GM23338 (cell line): ENCODE measurements at regions not wholly inside any gene's neighbourhood (a gene's known extent, or its start where the extent isn't known, plus 50 kb on each side); places are given as distances from the start of the nearest gene placed in this dataset.
A peak's percentile ranks its signal among the peaks of the same experiment; 100 is the strongest.

ENCODE experiments used
- ATAC-seq: fragments of 200-7000 bp; cut with Tn5 transposase; 3 replicates; pipeline ENCODE4 v1.9.1; 2020
- DNase-seq: peaks from one replicate; pipeline ENCODE4 v3.0.0-alpha.2; 2015; ENCODE audit warnings: low spot score
- H2AFZ ChIP-seq: fragments of 200-600 bp; sonication (generic); 2 replicates; pipeline ENCODE4 v1.8.0; 2016; ENCODE audit warnings: antibody characterized with exemption, mild to moderate bottlenecking, moderate library complexity
- H3F3A ChIP-seq: fragments of 200-600 bp; sonication (generic); replicated peaks from 2 replicates; pipeline ENCODE4 v1.8.0; 2017; ENCODE audit warnings: antibody characterized with exemption, mixed run types, low read depth
- H3K27ac ChIP-seq: fragments of 200-600 bp; sonication (generic); 2 replicates; pipeline ENCODE4 v1.6.1; 2016; ENCODE audit warnings: low read depth
- H3K27me3 ChIP-seq: fragments of 200-600 bp; sonication (generic); 2 replicates; pipeline ENCODE4 v1.8.0; 2016; ENCODE audit warnings: mild to moderate bottlenecking, mixed run types, moderate library complexity; ENCODE audit not compliant: insufficient read depth
- H3K36me3 ChIP-seq: fragments of 200-600 bp; sonication (generic); 2 replicates; pipeline ENCODE4 v1.8.0; 2016; ENCODE audit warnings: mild to moderate bottlenecking; ENCODE audit not compliant: insufficient read depth
- H3K4me1 ChIP-seq: fragments of 200-600 bp; sonication (generic); 2 replicates; pipeline ENCODE4 v1.8.0; 2016; ENCODE audit warnings: mild to moderate bottlenecking, moderate library complexity; ENCODE audit not compliant: insufficient read depth
- H3K4me2 ChIP-seq: fragments of 200-600 bp; sonication (generic); 2 replicates; pipeline ENCODE4 v1.7.1; 2017; ENCODE audit warnings: mixed run types
- H3K4me3 ChIP-seq: fragments of 200-600 bp; sonication (generic); 2 replicates; pipeline ENCODE4 v1.6.1; 2016; ENCODE audit warnings: mixed run types
- H3K79me2 ChIP-seq: fragments of 200-600 bp; sonication (generic); replicated peaks from 2 replicates; pipeline ENCODE4 v1.8.0; 2017; ENCODE audit warnings: mild to moderate bottlenecking; ENCODE audit not compliant: insufficient read depth
- H3K9me2 ChIP-seq: fragments of 200-600 bp; sonication (generic); 2 replicates; pipeline ENCODE4 v1.8.0; 2017; ENCODE audit not compliant: insufficient read depth
- H4K20me1 ChIP-seq: fragments of 200-600 bp; sonication (generic); replicated peaks from 2 replicates; pipeline ENCODE4 v1.8.0; 2017; ENCODE audit warnings: mild to moderate bottlenecking; ENCODE audit not compliant: insufficient read depth
- H3K27ac Mint-ChIP-seq: 2 replicates; pipeline ENCODE4 v1.8.0; 2020; ENCODE audit warnings: inconsistent platforms, mild to moderate bottlenecking, moderate library complexity, mixed read lengths
- H3K27me3 Mint-ChIP-seq: 3 replicates; pipeline ENCODE4 v1.8.0; 2022; ENCODE audit warnings: low read depth, mild to moderate bottlenecking, moderate library complexity, mixed read lengths, inconsistent platforms; ENCODE audit not compliant: insufficient read depth, poor library complexity
- H3K36me3 Mint-ChIP-seq: 3 replicates; pipeline ENCODE4 v1.8.0; 2021; ENCODE audit warnings: low read depth, mild to moderate bottlenecking, inconsistent platforms, moderate library complexity, mixed read lengths
- H3K4me1 Mint-ChIP-seq: 3 replicates; pipeline ENCODE4 v1.8.0; 2020; ENCODE audit warnings: mild to moderate bottlenecking, inconsistent platforms, mixed read lengths
- H3K4me3 Mint-ChIP-seq: 3 replicates; pipeline ENCODE4 v1.8.0; 2021; ENCODE audit warnings: moderate library complexity, mild to moderate bottlenecking, inconsistent platforms, mixed read lengths
- H3K9me3 Mint-ChIP-seq: 3 replicates; pipeline ENCODE4 v1.8.0; 2020; ENCODE audit warnings: moderate library complexity, mild to moderate bottlenecking, inconsistent platforms, mixed read lengths
- CREB1 ChIP-seq: fragments of 250-450 bp; sonication (Bioruptor Pico); IDR thresholded peaks from 2 replicates; pipeline ENCODE4 v1.5.0; 2020; ENCODE audit warnings: low read depth, mild to moderate bottlenecking, moderate library complexity
- ETS1 ChIP-seq: IDR thresholded peaks from 2 replicates; pipeline ENCODE4 v1.6.1; 2016; ENCODE audit warnings: antibody characterized with exemption
- EZH2 ChIP-seq: fragments of 200-600 bp; sonication (generic); IDR thresholded peaks from one replicate; pipeline ENCODE4 v1.8.0; 2017; ENCODE audit warnings: antibody characterized with exemption, mild to moderate bottlenecking, low read depth; ENCODE audit not compliant: unreplicated experiment
- EZH2phosphoT487 ChIP-seq: fragments of 200-600 bp; sonication (generic); IDR thresholded peaks from one replicate; pipeline ENCODE4 v1.8.1; 2018; ENCODE audit warnings: antibody characterized with exemption; ENCODE audit not compliant: unreplicated experiment
- JUNB ChIP-seq: IDR thresholded peaks from one replicate; pipeline ENCODE4 v1.6.1; 2016; ENCODE audit warnings: antibody characterized with exemption; ENCODE audit not compliant: unreplicated experiment
- POLR2AphosphoS5 ChIP-seq: IDR thresholded peaks from 2 replicates; pipeline ENCODE4 v1.6.1; 2016; ENCODE audit warnings: antibody characterized with exemption, low read depth
- REST ChIP-seq: IDR thresholded peaks from one replicate; pipeline ENCODE4 v1.6.1; 2018; ENCODE audit warnings: antibody characterized with exemption; ENCODE audit not compliant: unreplicated experiment
- STAT1 ChIP-seq: IDR thresholded peaks from one replicate; pipeline ENCODE4 v1.6.1; 2016; ENCODE audit warnings: antibody characterized with exemption; ENCODE audit not compliant: unreplicated experiment
- ZNF114 ChIP-seq: fragments of 250-450 bp; sonication (Bioruptor Pico); IDR thresholded peaks from 2 replicates; pipeline ENCODE4 v1.5.0; 2020; ENCODE audit warnings: mild to moderate bottlenecking, moderate library complexity
- ZNF331 ChIP-seq: fragments of 250-450 bp; sonication (Bioruptor Pico); IDR thresholded peaks from 2 replicates; pipeline ENCODE4 v1.5.0; 2020; ENCODE audit warnings: low read depth, mild to moderate bottlenecking, moderate library complexity
- ZNF462 ChIP-seq: fragments of 250-450 bp; sonication (Bioruptor Pico); IDR thresholded peaks from 2 replicates; pipeline ENCODE4 v1.5.0; 2020; ENCODE audit warnings: mild to moderate bottlenecking, moderate library complexity

- no peak overlapping the region for H2AFZ ChIP-seq
- H4K20me1 ChIP-seq, result no peaks in the 10 kb centered on the region
- no peak for ATAC-seq
- H3K9me3 Mint-ChIP-seq, result peaks cover 19% of the 10 kb centered on the region
- H3K36me3 Mint-ChIP-seq, result peaks cover 32% of the 10 kb centered on the region
- peaks cover 58% of the 10 kb centered on the region for H3K4me1 ChIP-seq
- peaks cover 8% of the 10 kb centered on the region for H3K9me2 ChIP-seq
- no peak overlapping the region for H3K4me3 ChIP-seq
- H3K27ac ChIP-seq, result no peak overlapping the region
- no peaks in the 10 kb centered on the region for H3F3A ChIP-seq
- H3K27me3 ChIP-seq, result no peaks in the 10 kb centered on the region
- H3K4me3 Mint-ChIP-seq, result no peak overlapping the region
- no peak overlapping the region for H3K4me2 ChIP-seq
- DNase-seq, result no peak
- peak overlapping the region; percentile 37; the same call in 1 of the 2 replicates for H3K27ac Mint-ChIP-seq
- TF ChIP-seq ZNF114 (CRISPR knock-in tag) (no peak), ZNF331 (CRISPR knock-in tag) (no peak), ETS1 (no peak), STAT1 (no peak), POLR2AphosphoS5 (no peak), EZH2phosphoT487 (no peak), EZH2 (no peak), CREB1 (CRISPR knock-in tag) (no peak), REST (no peak), JUNB (no peak)
- H3K27me3 Mint-ChIP-seq, result peaks cover 11% of the 10 kb centered on the region
- H3K4me1 Mint-ChIP-seq, result peaks cover 60% of the 10 kb centered on the region
- no peaks in the 10 kb centered on the region for H3K79me2 ChIP-seq
- H3K36me3 ChIP-seq, result no peaks in the 10 kb centered on the region; the same call in 1 of the 2 replicates
These were observed 513.9 kb downstream of the ZNF608 start for GRCh38 chr5:124232515-124232914.

GRCh38 chr5:124231802-124232201 lies 514.6 kb downstream of the ZNF608 start:
- Histone ChIP-seq H3K4me2 (no peak overlapping the region), H2AFZ (no peak overlapping the region), H3K4me1 (peaks cover 51% of the 10 kb centered on the region), H3F3A (no peaks in the 10 kb centered on the region), H3K27me3 (no peaks in the 10 kb centered on the region), H3K27ac (no peak overlapping the region), H3K9me2 (peaks cover 8% of the 10 kb centered on the region), H3K36me3 (no peaks in the 10 kb centered on the region; the same call in 1 of the 2 replicates), H3K79me2 (no peaks in the 10 kb centered on the region), H3K4me3 (no peak overlapping the region), H4K20me1 (no peaks in the 10 kb centered on the region)
- Mint-ChIP-seq H3K27ac (no peak overlapping the region), H3K36me3 (peaks cover 38% of the 10 kb centered on the region), H3K27me3 (peaks cover 11% of the 10 kb centered on the region), H3K4me1 (peaks cover 53% of the 10 kb centered on the region), H3K4me3 (no peak overlapping the region), H3K9me3 (peaks cover 24% of the 10 kb centered on the region)
- DNase-seq (no peak), ATAC-seq (no peak)
- TF ChIP-seq ZNF462 (CRISPR knock-in tag) (no peak), CREB1 (CRISPR knock-in tag) (no peak), EZH2phosphoT487 (no peak)
